Kidney (tissue), 13 donors: ENCODE measurements at regions not wholly inside any gene's neighbourhood (a gene's known extent, or its start where the extent isn't known, plus 50 kb on each side); places are given as distances from the start of the nearest gene placed in this dataset.
A peak's percentile ranks its signal among the peaks of the same experiment; 100 is the strongest.

Experiments
- DNase-seq, 5 donors: peaks; one replicate each; pipeline ENCODE4 v3.0.0-alpha.2; 2013 to 2020
- FAIRE-seq: peaks from 2 replicates; lab custom pipeline; 2012; peaks lifted over from hg19 to GRCh38; lab: Jason Lieb, UNC
- H3K27ac ChIP-seq, 2 donors: one replicate each; pipeline ENCODE4 v1.7.0; 2013; ENCODE audit warnings: low read depth in 2 of 2, low read length in 2 of 2, inconsistent platforms in 1 of 2
- H3K27me3 ChIP-seq: one replicate; pipeline ENCODE4 v1.7.1; 2013; ENCODE audit warnings: low read length, inconsistent platforms; ENCODE audit not compliant: control insufficient read depth, insufficient read depth
- H3K36me3 ChIP-seq, 3 donors: one replicate each; pipeline versions ENCODE4 v1.7.0 to v1.7.1; 2013; ENCODE audit warnings: low read length in 3 of 3, control low read depth in 1 of 3, inconsistent platforms in 1 of 3; ENCODE audit not compliant: insufficient read depth in 3 of 3, control insufficient read depth in 2 of 3
- H3K4me1 ChIP-seq, 3 donors: one replicate each; pipeline versions ENCODE4 v1.7.0 to v1.7.1; 2013; ENCODE audit warnings: low read length in 3 of 3, inconsistent platforms in 1 of 3, low read depth in 1 of 3; ENCODE audit not compliant: control insufficient read depth in 2 of 3, insufficient read depth in 2 of 3
- H3K4me3 ChIP-seq, 3 donors: one replicate each; pipeline versions ENCODE4 v1.7.0 to v1.8.1; 2013; ENCODE audit warnings: low read length in 3 of 3, control low read depth in 1 of 3, inconsistent platforms in 1 of 3
- H3K9ac ChIP-seq, 3 donors: one replicate each; pipeline versions ENCODE4 v1.7.0 to v1.7.1; 2013; ENCODE audit warnings: low read length in 3 of 3, control low read depth in 1 of 3, inconsistent platforms in 1 of 3
- H3K9me3 ChIP-seq, 3 donors: one replicate each; pipeline versions ENCODE4 v1.7.0 to v1.7.1; 2013; ENCODE audit warnings: low read length in 3 of 3, control low read depth in 1 of 3, inconsistent platforms in 1 of 3; ENCODE audit not compliant: control insufficient read depth in 2 of 3, insufficient read depth in 1 of 3
- CTCF ChIP-seq: IDR thresholded peaks from 3 replicates; pipeline ENCODE4 v1.5.1; 2012; ENCODE audit warnings: mild to moderate bottlenecking, moderate library complexity, borderline replicate concordance; ENCODE audit not compliant: insufficient read depth; ENCODE audit errors: extremely low read depth
- intact Hi-C: fragments of 100-400 bp; cut with DNase I; formaldehyde crosslinking; loops from one replicate; pipeline ENCODE4 v1.11.1; 2022
- donor health status: control.
- donor health status: control.
- donor health status: control.
- donor health status: control.
- donor health status: control.
- donor health status: DM: yes; HTN: yes; CAD: no.
- donor health status: Normal renal cell carcinoma (clear cell type).

GRCh38 chr12:70180130-70180529 is 63.1 kb upstream of the CNOT2 start:
- no peaks in the 10 kb centered on the region for H3K36me3 ChIP-seq
- no peak overlapping the region for H3K4me3 ChIP-seq
- no peak overlapping the region for H3K9ac ChIP-seq
- intact Hi-C loops, result no loop called here
- DNase-seq, result no peak
- H3K9me3 ChIP-seq, result no peaks in the 10 kb centered on the region
- peak; percentile 78 for FAIRE-seq
- no peaks in the 10 kb centered on the region for H3K4me1 ChIP-seq
- no peak for TF ChIP-seq CTCF
- H3K27ac ChIP-seq, result no peak overlapping the region
- no peaks in the 10 kb centered on the region for H3K27me3 ChIP-seq

- intact Hi-C loops, result no loop called here
- DNase-seq (no peak), FAIRE-seq (no peak)
- Histone ChIP-seq H3K9ac (no peak overlapping the region), H3K9me3 (no peaks in the 10 kb centered on the region), H3K4me1 (no peaks in the 10 kb centered on the region), H3K27me3 (no peaks in the 10 kb centered on the region), H3K36me3 (no peaks in the 10 kb centered on the region), H3K27ac (no peak overlapping the region), H3K4me3 (no peak overlapping the region)
- no peak for TF ChIP-seq CTCF
Measured at GRCh38 chr12:70185301-70185700, 57.9 kb upstream of the CNOT2 start.

GRCh38 chr12:70186436-70186835 is 56.8 kb upstream of the CNOT2 start:
- H3K4me3 ChIP-seq, result no peak overlapping the region
- TF ChIP-seq CTCF, result no peak
- H3K9me3 ChIP-seq, result no peaks in the 10 kb centered on the region
- H3K4me1 ChIP-seq, result no peaks in the 10 kb centered on the region
- no peaks in the 10 kb centered on the region for H3K27me3 ChIP-seq
- no peak overlapping the region for H3K27ac ChIP-seq
- no peak for DNase-seq
- no peaks in the 10 kb centered on the region for H3K36me3 ChIP-seq
- H3K9ac ChIP-seq, result no peak overlapping the region
- no peak for FAIRE-seq
- intact Hi-C loops, result no loop called here
